SKM-1 (cell line): ENCODE measurements at regions not wholly inside any gene's neighbourhood (a gene's known extent, or its start where the extent isn't known, plus 50 kb on each side); places are given as distances from the start of the nearest gene placed in this dataset.

Source experiments
- DNase-seq: peaks from one replicate; lab custom pipeline; 2025; ENCODE audit not compliant: unreplicated experiment; lab: John Stamatoyannopoulos, UW

DNA sequence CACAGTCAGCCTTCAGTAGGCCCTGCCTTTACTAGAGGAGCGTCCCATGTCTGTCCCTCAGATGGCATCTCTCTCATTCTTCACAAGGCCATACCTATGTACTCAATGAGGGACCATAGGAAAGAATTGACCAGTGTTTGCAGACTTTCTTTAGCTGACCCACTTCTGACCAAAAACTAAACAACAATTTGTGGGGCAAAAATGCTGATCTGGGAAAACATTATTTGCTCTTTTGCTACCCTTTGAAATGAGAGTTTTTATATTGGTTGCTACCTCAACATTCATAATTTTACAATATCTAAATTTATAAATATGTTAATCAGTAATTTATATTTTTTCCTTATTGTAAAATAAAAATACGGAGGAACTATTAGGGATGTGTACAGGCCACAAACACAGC, 539.4 kb upstream of the GJE1 start:
- no peak for DNase-seq

GRCh38 chr6:141587482-141588266, 545.1 kb upstream of the GJE1 start:
- DNase-seq, result no peak

- no peak for DNase-seq
Measured at GRCh38 chr6:141580988-141581552, 551.7 kb upstream of the GJE1 start.

- DNase-seq, result no peak
Measured at GRCh38 chr6:141580131-141580530, 552.6 kb upstream of the GJE1 start.

GRCh38 chr6:141576751-141577150, 556.0 kb upstream of the GJE1 start:
- DNase-seq, result no peak

DNA sequence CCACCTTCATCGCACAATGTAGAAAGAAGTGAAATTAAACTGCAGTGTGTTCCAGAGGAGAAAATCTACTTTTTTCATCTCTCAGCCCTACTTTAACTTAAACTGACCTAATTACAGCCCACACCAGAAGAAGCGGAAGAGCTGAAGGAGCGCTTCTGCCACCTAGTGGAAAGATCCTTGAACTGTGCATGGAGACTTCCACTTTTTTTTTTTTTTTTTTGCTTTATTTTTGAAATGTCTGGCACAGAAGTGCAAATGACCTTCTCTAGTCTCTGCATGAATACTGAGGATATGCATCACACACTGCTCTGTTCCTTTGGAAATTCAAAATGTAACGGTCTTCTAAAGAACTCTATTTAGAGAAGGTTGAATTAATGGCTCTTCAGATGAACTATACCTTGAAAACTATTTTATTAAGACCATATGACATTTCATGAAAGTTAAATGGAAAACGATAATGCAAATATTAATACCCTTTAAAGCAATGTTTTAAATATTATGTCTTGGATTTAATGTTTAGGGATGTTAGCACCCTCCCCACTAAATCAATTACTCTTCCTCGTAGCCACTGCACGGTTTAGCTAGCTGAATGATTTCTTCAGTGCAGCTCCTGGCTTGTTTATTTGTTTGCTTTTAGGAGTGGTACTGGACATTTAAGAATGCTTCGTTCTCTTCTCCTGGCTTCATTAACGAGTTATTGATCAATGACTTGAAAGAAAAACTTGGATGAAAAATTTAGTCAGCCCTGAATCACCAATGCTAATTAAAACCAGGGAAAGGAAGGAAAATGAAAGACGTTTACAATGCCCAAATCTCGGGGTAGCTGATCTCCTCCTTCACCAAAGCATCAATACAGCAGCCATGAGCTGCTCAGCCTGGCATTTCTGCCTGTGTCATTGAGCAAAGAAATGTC, 569.6 kb upstream of the GJE1 start:
- peak; percentile 72 for DNase-seq

DNA sequence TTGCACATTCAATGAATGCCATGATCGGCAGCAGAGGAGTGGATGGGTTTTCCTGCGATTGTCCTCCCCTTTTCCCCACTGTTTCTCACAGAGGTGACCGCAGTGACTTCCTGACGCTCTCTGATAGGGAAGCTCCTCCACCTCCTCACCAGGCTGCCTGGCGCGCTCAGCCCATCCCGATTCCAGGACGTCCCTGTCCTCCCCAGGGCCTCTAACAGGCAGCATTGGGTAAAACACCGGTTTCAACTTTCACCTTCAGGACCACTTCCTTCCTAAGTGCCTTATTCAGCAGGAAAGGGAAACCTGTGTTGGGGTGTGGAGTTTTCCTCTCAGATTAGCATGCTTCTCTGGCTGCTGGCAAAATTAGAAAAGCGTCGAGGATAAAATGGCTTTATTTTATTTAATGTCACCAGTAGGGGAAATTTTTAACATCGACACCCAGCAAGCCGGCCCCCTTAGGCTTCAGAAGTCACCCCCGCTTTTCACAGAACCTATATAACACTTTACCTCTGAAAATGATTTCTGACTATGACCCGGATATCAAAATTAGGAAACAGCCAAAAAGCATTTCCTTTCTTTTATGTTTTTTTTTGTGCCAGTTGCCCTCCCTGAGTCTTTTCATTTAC, 570.4 kb upstream of the GJE1 start:
- no peak for DNase-seq

GRCh38 chr6:141561154-141561553, 571.6 kb upstream of the GJE1 start:
- no peak for DNase-seq

- DNase-seq, result no peak
Measured at GRCh38 chr6:141552463-141552862, 580.3 kb upstream of the GJE1 start.

DNA sequence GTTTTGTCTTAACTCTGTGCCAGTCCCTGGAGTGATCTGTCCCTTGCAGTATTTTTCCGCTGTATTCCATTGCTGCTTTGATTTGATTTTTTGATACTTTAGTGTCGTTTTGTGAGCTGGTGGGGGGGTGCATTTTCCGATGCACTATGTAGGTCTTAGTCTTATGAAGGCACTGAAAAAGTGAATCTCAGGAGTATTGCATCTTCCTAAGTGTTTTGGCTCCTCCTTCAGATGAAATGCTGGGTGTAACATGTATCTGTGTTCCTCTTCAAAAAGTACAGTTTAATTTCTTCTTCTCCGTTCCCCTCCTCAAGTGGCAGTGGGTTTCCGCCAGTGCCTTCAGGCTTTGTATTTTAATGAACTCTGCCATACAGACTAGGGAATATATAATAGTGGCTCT, 580.7 kb upstream of the GJE1 start:
- DNase-seq, result no peak

GRCh38 chr6:141551318-141551717, 581.4 kb upstream of the GJE1 start:
- DNase-seq, result no peak

GRCh38 chr6:141550471-141550870, 582.3 kb upstream of the GJE1 start:
- no peak for DNase-seq

DNA sequence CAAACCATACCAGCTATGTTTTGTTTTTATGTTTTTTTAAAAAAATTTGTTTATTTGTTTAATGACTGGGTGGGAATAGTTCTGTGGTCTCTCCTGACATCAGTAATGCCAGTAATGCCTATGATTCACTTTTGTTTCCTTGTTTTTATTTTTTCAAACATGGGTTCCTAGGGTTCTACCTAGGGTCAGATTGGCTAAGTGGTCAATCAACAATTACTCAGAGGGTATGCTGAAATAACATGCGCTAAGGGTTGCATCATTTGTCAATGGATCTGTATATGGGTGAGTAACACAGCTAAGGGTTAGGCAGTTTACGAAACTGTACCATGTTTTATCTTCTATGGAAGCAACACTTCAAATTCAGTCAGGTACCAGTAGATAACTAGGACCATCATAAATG, 583.8 kb upstream of the GJE1 start:
- DNase-seq, result no peak

DNA sequence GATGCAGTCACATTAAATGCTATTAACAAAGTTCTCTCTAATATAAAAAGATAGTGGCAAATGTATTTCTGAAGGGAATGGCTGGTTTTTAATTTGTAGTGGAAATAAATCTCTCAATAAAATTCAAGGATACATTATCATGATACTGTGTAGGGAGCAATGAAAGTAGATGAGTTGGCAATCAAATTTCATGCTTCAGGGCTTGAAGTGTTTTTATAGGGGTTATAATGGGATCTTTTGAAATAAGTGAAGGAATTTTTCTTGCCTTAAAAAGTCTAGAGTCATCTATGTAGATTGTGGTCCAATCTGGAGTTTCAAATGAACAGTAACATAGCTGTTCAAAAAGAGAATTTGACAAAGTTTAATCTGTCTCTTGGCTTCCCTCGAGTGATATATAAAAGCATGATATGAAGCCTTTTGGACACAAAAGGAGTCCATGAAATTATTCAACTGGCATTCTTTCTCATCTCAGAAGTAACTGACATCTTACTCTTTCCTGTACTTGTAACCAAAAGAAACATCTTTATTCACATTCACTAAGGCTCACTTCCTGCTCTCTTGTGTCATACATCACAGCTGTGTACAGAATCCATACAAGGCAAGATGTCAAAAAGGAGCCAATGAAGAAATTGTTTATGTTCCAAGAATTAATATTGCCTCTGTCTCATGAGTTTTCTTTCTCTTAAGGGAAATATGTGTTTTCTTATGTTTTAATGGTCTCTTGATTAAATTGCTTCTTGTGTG, 591.0 kb upstream of the GJE1 start:
- no peak for DNase-seq

DNA sequence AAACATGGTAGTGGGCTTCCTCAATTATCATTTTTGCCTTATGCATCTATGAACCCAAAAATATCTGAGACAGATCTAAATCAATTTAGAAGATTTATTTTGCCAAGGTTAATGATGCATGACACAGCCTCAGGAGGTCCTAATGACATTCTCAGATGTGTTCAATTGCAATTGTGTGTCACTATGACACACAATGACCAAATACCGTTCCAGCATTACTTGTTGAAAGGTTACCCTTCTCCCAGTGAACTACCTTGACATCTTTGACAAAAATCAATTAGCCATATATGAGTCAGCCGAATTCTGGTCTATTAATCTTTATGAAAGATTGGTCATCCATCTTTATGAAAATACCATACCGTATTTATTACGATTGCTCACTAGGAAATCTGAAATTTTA, 592.5 kb upstream of the GJE1 start:
- DNase-seq, result no peak

- DNase-seq, result no peak
Measured at GRCh38 chr6:141539617-141540016, 593.1 kb upstream of the GJE1 start.

- DNase-seq, result no peak
Measured at GRCh38 chr6:141532211-141532610, 600.5 kb upstream of the GJE1 start.

- DNase-seq, result no peak
Measured at GRCh38 chr6:141531040-141531439, 601.7 kb upstream of the GJE1 start.

- no peak for DNase-seq
Measured at GRCh38 chr6:141528596-141528995, 604.1 kb upstream of the GJE1 start.

GRCh38 chr6:141526985-141527384, 605.7 kb upstream of the GJE1 start:
- DNase-seq, result no peak

DNA sequence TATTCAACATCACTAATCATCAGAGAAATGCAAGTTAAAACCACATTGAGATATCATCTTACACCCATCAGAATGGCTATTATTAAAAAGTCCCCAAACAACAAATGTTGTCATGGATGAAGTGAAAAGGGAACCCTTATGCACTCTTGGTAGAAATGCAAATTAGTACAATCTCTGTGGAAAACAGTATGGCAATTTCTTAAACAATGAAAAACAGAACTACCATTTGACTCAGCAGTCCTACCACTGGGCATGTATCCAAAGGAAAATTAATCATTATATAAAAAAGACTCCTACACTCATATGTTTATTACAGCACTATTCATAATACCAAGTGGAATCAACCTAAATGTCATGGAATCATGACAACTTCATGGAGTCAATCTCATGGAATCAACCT, 611.3 kb upstream of the GJE1 start:
- DNase-seq, result no peak
